ENCODE measurements at regions not wholly inside any gene's neighbourhood (a gene's known extent, or its start where the extent isn't known, plus 50 kb on each side); places are given as distances from the start of the nearest gene placed in this dataset.

DNA sequence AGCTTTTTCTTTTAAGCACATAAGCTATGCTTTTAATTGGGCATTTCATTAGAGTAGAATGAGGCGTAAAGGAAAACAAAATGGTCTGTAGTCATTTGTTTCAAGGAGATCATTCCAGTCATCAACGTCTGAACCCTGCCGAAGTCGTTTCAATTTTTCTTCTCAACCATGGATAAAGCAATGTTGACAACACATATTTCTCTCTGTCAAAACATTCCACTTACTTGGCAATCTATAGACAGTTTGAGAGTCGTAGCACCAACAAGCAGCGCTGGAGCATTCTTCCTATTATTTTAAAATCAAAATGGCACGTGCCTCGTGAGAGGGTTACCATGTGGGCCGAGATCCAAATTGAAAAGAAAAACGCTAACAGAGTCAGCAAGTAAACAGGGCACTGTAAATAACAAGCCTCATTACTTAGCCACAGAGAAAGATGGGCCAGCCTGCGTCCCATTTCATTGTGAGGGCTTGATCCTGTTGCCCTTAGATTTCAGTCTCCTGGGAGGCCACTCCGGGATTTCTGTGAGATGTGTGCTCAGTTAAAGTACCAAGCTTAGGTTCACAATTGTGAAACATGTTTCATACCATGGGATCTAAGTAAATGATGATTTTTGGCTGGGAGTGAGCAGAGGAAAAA, 422.9 kb downstream of the DTWD2 start:
- H3K4me3 ChIP-seq (ENCODE audit: control insufficient read depth, low read depth, low read length) = no peak overlapping the region
- DNase-seq (ENCODE audit: low read depth) = no peak
- no peak for TF ChIP-seq CTCF (IDR thresholded peaks at IDR 0.05; ENCODE audit: control insufficient read depth, insufficient read depth, low read depth, low read length, missing control alignments)

DNA sequence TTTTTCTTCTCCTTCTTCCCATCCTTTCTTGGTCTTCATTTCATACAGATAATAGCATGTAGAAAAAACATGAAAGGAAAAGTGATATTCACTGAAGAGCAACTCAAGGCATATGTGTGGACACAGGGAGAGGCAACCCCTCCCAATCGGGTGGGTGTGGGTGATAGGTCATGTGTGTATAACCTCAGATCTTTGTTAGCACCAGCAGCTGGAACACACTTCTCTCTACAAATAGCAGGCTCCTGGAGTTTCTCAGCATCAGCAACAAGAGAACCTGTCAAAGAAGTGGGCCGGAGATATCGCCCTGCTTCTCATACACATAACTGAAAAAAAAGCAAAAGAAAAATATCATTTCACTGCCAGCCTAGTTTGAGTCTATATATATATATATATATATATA, 426.4 kb downstream of the DTWD2 start:
- TF ChIP-seq CTCF (IDR thresholded peaks at IDR 0.05; ENCODE audit: control insufficient read depth, insufficient read depth, low read depth, low read length, missing control alignments) = no peak
- H3K4me3 ChIP-seq (ENCODE audit: control insufficient read depth, low read depth, low read length) = no peak overlapping the region
- DNase-seq (ENCODE audit: low read depth) = no peak

DNA sequence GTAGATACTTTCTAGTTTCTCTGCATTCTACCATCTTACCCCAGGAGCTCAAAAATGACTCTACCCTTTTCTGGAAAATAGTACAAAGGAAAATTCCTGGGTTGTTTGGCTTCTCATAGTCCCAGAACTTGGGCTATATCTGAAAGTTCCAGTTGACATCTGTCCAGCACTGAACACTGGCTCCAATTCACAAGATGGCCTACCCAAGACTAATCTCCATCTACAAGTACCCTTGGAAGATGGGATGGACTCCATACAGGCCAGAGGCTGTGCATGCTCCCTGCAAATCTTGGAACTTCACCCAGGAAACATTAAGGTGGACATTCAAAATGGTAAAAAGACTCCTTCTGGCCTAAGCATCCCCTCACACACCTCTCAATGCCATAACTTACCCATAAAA, 427.1 kb downstream of the DTWD2 start:
- H3K4me3 ChIP-seq (ENCODE audit: control insufficient read depth, low read depth, low read length) = no peak overlapping the region
- DNase-seq (ENCODE audit: low read depth) = no peak
- no peak for TF ChIP-seq CTCF (IDR thresholded peaks at IDR 0.05; ENCODE audit: control insufficient read depth, insufficient read depth, low read depth, low read length, missing control alignments)

- H3K4me3 ChIP-seq (ENCODE audit: control insufficient read depth, low read depth, low read length) = no peak overlapping the region
- DNase-seq (ENCODE audit: low read depth) = no peak
- TF ChIP-seq CTCF (IDR thresholded peaks at IDR 0.05; ENCODE audit: control insufficient read depth, insufficient read depth, low read depth, low read length, missing control alignments) = no peak
Observed at GRCh38 chr5:118558871-118559270, 429.5 kb downstream of the DTWD2 start.

GRCh38 chr5:118557251-118557661, 431.1 kb downstream of the DTWD2 start:
- no peak for TF ChIP-seq CTCF (IDR thresholded peaks at IDR 0.05; ENCODE audit: control insufficient read depth, insufficient read depth, low read depth, low read length, missing control alignments)
- no peak for DNase-seq (ENCODE audit: low read depth)
- H3K4me3 ChIP-seq (ENCODE audit: control insufficient read depth, low read depth, low read length) = no peak overlapping the region

- H3K4me3 ChIP-seq (ENCODE audit: control insufficient read depth, low read depth, low read length) = no peak overlapping the region
- TF ChIP-seq CTCF (IDR thresholded peaks at IDR 0.05; ENCODE audit: control insufficient read depth, insufficient read depth, low read depth, low read length, missing control alignments) = no peak
- no peak for DNase-seq (ENCODE audit: low read depth)
Observed at GRCh38 chr5:118556792-118557191, 431.6 kb downstream of the DTWD2 start.

- no peak for TF ChIP-seq CTCF (IDR thresholded peaks at IDR 0.05; ENCODE audit: control insufficient read depth, insufficient read depth, low read depth, low read length, missing control alignments)
- H3K4me3 ChIP-seq (ENCODE audit: control insufficient read depth, low read depth, low read length) = no peak overlapping the region
- DNase-seq (ENCODE audit: low read depth) = no peak
Observed at GRCh38 chr5:118555727-118556126, 432.6 kb downstream of the DTWD2 start.
